ENCODE measurements at regions not wholly inside any gene's neighbourhood (a gene's known extent, or its start where the extent isn't known, plus 50 kb on each side); places are given as distances from the start of the nearest gene placed in this dataset.
"Not testable (repeated sequence)": the region's sequence is repeated elsewhere in the genome, so short reads cannot be mapped to it uniquely, and the experiment has no call there.

GRCh38 chr12:88842314-88842713 is 262.0 kb upstream of the KITLG start:
- H3K27ac Mint-ChIP-seq, result no peak overlapping the region
- no peaks in the 10 kb centered on the region for H3K36me3 Mint-ChIP-seq (ENCODE audit: low read depth)
- H3K4me1 Mint-ChIP-seq (ENCODE audit: low read depth), result no peaks in the 10 kb centered on the region
- DNase-seq (ENCODE audit: low spot score), result no peak
- H3K27me3 Mint-ChIP-seq (ENCODE audit: insufficient read depth), result no peaks in the 10 kb centered on the region
- H3K9me3 Mint-ChIP-seq, result peaks cover 20% of the 10 kb centered on the region
- intact Hi-C loops (cut with micrococcal nuclease), result no loop called here
- H3K4me3 Mint-ChIP-seq, result no peak overlapping the region

DNA sequence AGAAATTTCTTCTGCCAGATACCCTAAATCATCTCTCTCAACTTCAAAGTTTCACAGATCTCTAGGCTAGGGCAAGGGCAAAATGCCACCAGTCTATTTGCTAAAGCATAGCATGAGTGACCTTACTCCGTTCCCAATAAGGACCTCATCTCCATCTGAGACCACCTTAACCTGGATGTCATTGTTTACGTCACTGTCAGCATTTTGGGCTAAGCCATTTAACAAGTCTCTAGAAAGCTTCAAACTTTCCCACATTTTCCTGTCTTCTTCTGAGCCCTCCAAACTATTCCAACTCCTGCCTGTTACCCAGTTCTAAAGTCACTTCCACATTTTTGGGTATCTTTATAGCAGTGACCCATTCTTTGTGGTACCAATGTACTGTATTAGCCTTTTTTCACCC is 259.2 kb upstream of the KITLG start:
- no peak overlapping the region for H3K27ac Mint-ChIP-seq
- intact Hi-C loops (cut with micrococcal nuclease), result no loop called here
- no peaks in the 10 kb centered on the region for H3K36me3 Mint-ChIP-seq (ENCODE audit: low read depth)
- DNase-seq (ENCODE audit: low spot score), result no peak
- H3K4me1 Mint-ChIP-seq (ENCODE audit: low read depth), result no peaks in the 10 kb centered on the region
- no peaks in the 10 kb centered on the region for H3K27me3 Mint-ChIP-seq (ENCODE audit: insufficient read depth)
- peaks cover 20% of the 10 kb centered on the region for H3K9me3 Mint-ChIP-seq
- no peak overlapping the region for H3K4me3 Mint-ChIP-seq

- H3K9me3 Mint-ChIP-seq, result peaks cover 12% of the 10 kb centered on the region
- H3K27ac Mint-ChIP-seq, result no peak overlapping the region
- no peaks in the 10 kb centered on the region for H3K4me1 Mint-ChIP-seq (ENCODE audit: low read depth)
- H3K27me3 Mint-ChIP-seq (ENCODE audit: insufficient read depth), result no peaks in the 10 kb centered on the region
- no peaks in the 10 kb centered on the region for H3K36me3 Mint-ChIP-seq (ENCODE audit: low read depth)
- no peak for DNase-seq (ENCODE audit: low spot score)
- intact Hi-C loops (cut with micrococcal nuclease), result no loop called here
- H3K4me3 Mint-ChIP-seq, result no peak overlapping the region
These were observed 255.9 kb upstream of the KITLG start for GRCh38 chr12:88836156-88836555.

DNA sequence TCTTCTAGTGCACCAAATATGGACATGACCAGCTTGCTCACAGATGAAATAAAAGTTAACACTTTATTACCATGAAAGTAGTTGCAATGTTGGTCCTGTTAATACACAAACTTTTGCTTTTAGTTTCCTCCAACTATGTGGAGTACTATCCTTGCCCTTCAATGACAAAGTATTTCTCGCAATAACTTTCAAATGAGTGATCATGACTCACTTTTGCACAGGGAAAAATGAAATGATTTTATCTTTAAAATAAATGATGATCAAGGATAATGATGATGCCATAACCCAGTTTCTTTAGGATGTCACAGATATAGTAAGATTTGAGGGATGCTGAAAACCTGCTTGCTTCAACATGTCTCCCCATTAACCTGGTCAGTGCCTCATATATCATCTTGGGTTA is 254.0 kb upstream of the KITLG start:
- intact Hi-C loops (cut with micrococcal nuclease), result no loop called here
- H3K27ac Mint-ChIP-seq, result no peak overlapping the region
- DNase-seq (ENCODE audit: low spot score), result no peak
- H3K36me3 Mint-ChIP-seq (ENCODE audit: low read depth), result no peaks in the 10 kb centered on the region
- no peak overlapping the region for H3K4me3 Mint-ChIP-seq
- no peaks in the 10 kb centered on the region for H3K4me1 Mint-ChIP-seq (ENCODE audit: low read depth)
- H3K27me3 Mint-ChIP-seq (ENCODE audit: insufficient read depth), result no peaks in the 10 kb centered on the region
- peaks cover 6% of the 10 kb centered on the region for H3K9me3 Mint-ChIP-seq

- Mint-ChIP-seq H3K27ac (no peak overlapping the region), H3K4me1 (ENCODE audit: low read depth) (no peaks in the 10 kb centered on the region)
These were observed 253.4 kb upstream of the KITLG start for GRCh38 chr12:88833641-88834116.

GRCh38 chr12:88828537-88828936 is 248.3 kb upstream of the KITLG start:
- H3K4me3 Mint-ChIP-seq; H3K4me1 Mint-ChIP-seq (ENCODE audit: low read depth); H3K27ac Mint-ChIP-seq; H3K9me3 Mint-ChIP-seq; DNase-seq (ENCODE audit: low spot score); intact Hi-C loops (cut with micrococcal nuclease); H3K36me3 Mint-ChIP-seq (ENCODE audit: low read depth); H3K27me3 Mint-ChIP-seq (ENCODE audit: insufficient read depth): not testable (repeated sequence)

More at GRCh38 chr12:88833641-88834116, 253.4 kb upstream of the KITLG start:
- no peak for DNase-seq (ENCODE audit: low spot score)
- no peaks in the 10 kb centered on the region for H3K36me3 Mint-ChIP-seq (ENCODE audit: low read depth)
- no peaks in the 10 kb centered on the region for H3K27me3 Mint-ChIP-seq (ENCODE audit: insufficient read depth)
- H3K4me3 Mint-ChIP-seq, result no peak overlapping the region
- intact Hi-C loops (cut with micrococcal nuclease), result no loop called here
- H3K9me3 Mint-ChIP-seq, result peaks cover 4% of the 10 kb centered on the region

GRCh38 chr12:88820012-88820411 is 239.7 kb upstream of the KITLG start:
- no peak overlapping the region for H3K27ac Mint-ChIP-seq
- no peak for DNase-seq (ENCODE audit: low spot score)
- H3K36me3 Mint-ChIP-seq (ENCODE audit: low read depth), result no peaks in the 10 kb centered on the region
- intact Hi-C loops (cut with micrococcal nuclease), result no loop called here
- no peak overlapping the region for H3K4me3 Mint-ChIP-seq
- H3K9me3 Mint-ChIP-seq, result no peaks in the 10 kb centered on the region
- no peaks in the 10 kb centered on the region for H3K27me3 Mint-ChIP-seq (ENCODE audit: insufficient read depth)
- no peaks in the 10 kb centered on the region for H3K4me1 Mint-ChIP-seq (ENCODE audit: low read depth)

GRCh38 chr12:88816201-88816600 is 235.9 kb upstream of the KITLG start:
- intact Hi-C loops (cut with micrococcal nuclease), result no loop called here
- Mint-ChIP-seq H3K36me3 (ENCODE audit: low read depth) (no peaks in the 10 kb centered on the region), H3K4me3 (no peak overlapping the region), H3K4me1 (ENCODE audit: low read depth) (no peaks in the 10 kb centered on the region), H3K9me3 (no peaks in the 10 kb centered on the region), H3K27me3 (ENCODE audit: insufficient read depth) (peaks cover 6% of the 10 kb centered on the region), H3K27ac (no peak overlapping the region)
- no peak for DNase-seq (ENCODE audit: low spot score)

GRCh38 chr12:88814779-88815178 is 234.5 kb upstream of the KITLG start:
- Mint-ChIP-seq H3K9me3 (no peaks in the 10 kb centered on the region), H3K27me3 (ENCODE audit: insufficient read depth) (peaks cover 6% of the 10 kb centered on the region), H3K36me3 (ENCODE audit: low read depth) (no peaks in the 10 kb centered on the region), H3K4me1 (ENCODE audit: low read depth) (no peaks in the 10 kb centered on the region), H3K27ac (no peak overlapping the region), H3K4me3 (no peak overlapping the region)
- intact Hi-C loops (cut with micrococcal nuclease), result no loop called here
- no peak for DNase-seq (ENCODE audit: low spot score)

- intact Hi-C loops (cut with micrococcal nuclease), result no loop called here
- no peak overlapping the region for H3K4me3 Mint-ChIP-seq
- no peak for DNase-seq (ENCODE audit: low spot score)
- H3K9me3 Mint-ChIP-seq, result no peaks in the 10 kb centered on the region
- H3K36me3 Mint-ChIP-seq (ENCODE audit: low read depth), result no peaks in the 10 kb centered on the region
- H3K27ac Mint-ChIP-seq, result no peak overlapping the region
- H3K27me3 Mint-ChIP-seq (ENCODE audit: insufficient read depth), result peaks cover 6% of the 10 kb centered on the region
- H3K4me1 Mint-ChIP-seq (ENCODE audit: low read depth), result no peaks in the 10 kb centered on the region
These were observed 232.3 kb upstream of the KITLG start for GRCh38 chr12:88812610-88813009.

- H3K9me3 Mint-ChIP-seq, result no peaks in the 10 kb centered on the region
- no peaks in the 10 kb centered on the region for H3K4me1 Mint-ChIP-seq (ENCODE audit: low read depth)
- no peak for DNase-seq (ENCODE audit: low spot score)
- H3K27ac Mint-ChIP-seq, result no peak overlapping the region
- intact Hi-C loops (cut with micrococcal nuclease), result no loop called here
- no peak overlapping the region for H3K4me3 Mint-ChIP-seq
- peaks cover 6% of the 10 kb centered on the region for H3K27me3 Mint-ChIP-seq (ENCODE audit: insufficient read depth)
- H3K36me3 Mint-ChIP-seq (ENCODE audit: low read depth), result no peaks in the 10 kb centered on the region
These were observed 230.5 kb upstream of the KITLG start for GRCh38 chr12:88810806-88811205.

DNA sequence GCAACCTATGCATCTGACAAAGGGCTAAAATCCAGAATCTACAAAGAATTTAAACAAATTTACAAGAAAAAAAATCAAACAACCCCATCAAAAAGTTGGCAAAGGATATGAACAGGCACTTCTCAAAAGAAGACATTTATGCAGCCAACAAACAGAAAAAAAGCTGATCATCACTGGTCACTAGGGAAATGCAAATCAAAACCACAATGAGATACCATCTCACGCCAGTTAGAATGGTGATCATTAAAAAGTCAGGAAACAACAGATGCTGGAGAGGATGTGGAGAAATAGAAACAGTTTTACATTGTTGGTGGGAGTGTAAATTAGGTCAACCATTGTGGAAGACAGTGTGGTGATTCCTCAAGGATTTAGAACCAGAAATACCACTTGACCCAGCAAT is 229.6 kb upstream of the KITLG start:
- H3K36me3 Mint-ChIP-seq (ENCODE audit: low read depth); intact Hi-C loops (cut with micrococcal nuclease); H3K4me1 Mint-ChIP-seq (ENCODE audit: low read depth); H3K9me3 Mint-ChIP-seq; H3K27ac Mint-ChIP-seq; H3K4me3 Mint-ChIP-seq; H3K27me3 Mint-ChIP-seq (ENCODE audit: insufficient read depth); DNase-seq (ENCODE audit: low spot score): not testable (repeated sequence)

- intact Hi-C loops (cut with micrococcal nuclease), result no loop called here
- H3K27me3 Mint-ChIP-seq (ENCODE audit: insufficient read depth), result no peaks in the 10 kb centered on the region
- H3K4me1 Mint-ChIP-seq (ENCODE audit: low read depth), result no peaks in the 10 kb centered on the region
- no peak overlapping the region for H3K4me3 Mint-ChIP-seq
- no peak for DNase-seq (ENCODE audit: low spot score)
- peaks cover 3% of the 10 kb centered on the region for H3K9me3 Mint-ChIP-seq
- H3K27ac Mint-ChIP-seq, result no peak overlapping the region
- no peaks in the 10 kb centered on the region for H3K36me3 Mint-ChIP-seq (ENCODE audit: low read depth)
These were observed 225.4 kb upstream of the KITLG start for GRCh38 chr12:88805692-88806091.

- intact Hi-C loops (cut with micrococcal nuclease), result no loop called here
- H3K4me1 Mint-ChIP-seq (ENCODE audit: low read depth), result no peaks in the 10 kb centered on the region
- H3K27ac Mint-ChIP-seq, result no peak overlapping the region
- peaks cover 1% of the 10 kb centered on the region for H3K27me3 Mint-ChIP-seq (ENCODE audit: insufficient read depth)
- peaks cover 7% of the 10 kb centered on the region for H3K9me3 Mint-ChIP-seq
- no peak overlapping the region for H3K4me3 Mint-ChIP-seq
- no peaks in the 10 kb centered on the region for H3K36me3 Mint-ChIP-seq (ENCODE audit: low read depth)
- no peak for DNase-seq (ENCODE audit: low spot score)
These were observed 225.0 kb upstream of the KITLG start for GRCh38 chr12:88805286-88805685.

Data from activated T-helper 1 cell treated with anti-CD3 and anti-CD28 coated beads, Interleukin-12 subunit alpha, Interleukin-12 subunit beta, Interleukin-2, Interleukin-4 antibody, amounts not matched to agents 30 ng/mL and 10 ng/mL and 1 ng/mL, durations not matched to agents 14 hours and 24 hours and 36 hours (primary cell).